Endodermal cell (in vitro differentiated cells): ENCODE measurements at regions not wholly inside any gene's neighbourhood (a gene's known extent, or its start where the extent isn't known, plus 50 kb on each side); places are given as distances from the start of the nearest gene placed in this dataset.

Source experiments
- DNase-seq: peaks from one replicate; pipeline ENCODE4 v3.0.0-alpha.2; 2017
- H3K27ac ChIP-seq: 2 replicates; pipeline ENCODE4 v1.5.1; 2013; ENCODE audit warnings: mild to moderate bottlenecking, low read depth, low read length, moderate library complexity
- H3K27me3 ChIP-seq: 2 replicates; pipeline ENCODE4 v1.6.1; 2013; ENCODE audit warnings: mild to moderate bottlenecking, low read length, moderate library complexity; ENCODE audit not compliant: insufficient read depth, control insufficient read depth, poor library complexity, severe bottlenecking
- H3K36me3 ChIP-seq: 2 replicates; pipeline ENCODE4 v1.7.0; 2013; ENCODE audit warnings: mild to moderate bottlenecking, low read length, moderate library complexity; ENCODE audit not compliant: control insufficient read depth, insufficient read depth
- H3K4me1 ChIP-seq: one replicate; pipeline ENCODE4 v1.7.0; 2013; ENCODE audit warnings: low read length; ENCODE audit not compliant: control insufficient read depth, insufficient read depth
- H3K4me3 ChIP-seq: 2 replicates; pipeline ENCODE4 v1.5.1; 2013; ENCODE audit warnings: mild to moderate bottlenecking, low read length, moderate library complexity
- H3K9ac ChIP-seq: 2 replicates; pipeline ENCODE4 v1.6.1; 2013; ENCODE audit warnings: mild to moderate bottlenecking, low read length, moderate library complexity; ENCODE audit not compliant: poor library complexity, severe bottlenecking; ENCODE audit errors: extremely low read depth
- H3K9me3 ChIP-seq: 2 replicates; pipeline ENCODE4 v1.6.1; 2013; ENCODE audit warnings: mild to moderate bottlenecking, low read length, moderate library complexity; ENCODE audit not compliant: control insufficient read depth
- H3K27ac Mint-ChIP-seq: 2 replicates; pipeline ENCODE4 v1.8.0; 2020; ENCODE audit warnings: mixed read lengths
- H3K27me3 Mint-ChIP-seq: 2 replicates; pipeline ENCODE4 v1.8.0; 2021; ENCODE audit warnings: mild to moderate bottlenecking, mixed read lengths; ENCODE audit not compliant: insufficient read depth
- H3K36me3 Mint-ChIP-seq: 2 replicates; pipeline ENCODE4 v1.8.0; 2020; ENCODE audit warnings: low read depth, mixed read lengths
- H3K4me1 Mint-ChIP-seq: 2 replicates; pipeline ENCODE4 v1.8.0; 2020; ENCODE audit warnings: mixed read lengths
- H3K4me3 Mint-ChIP-seq: 2 replicates; pipeline ENCODE4 v1.8.0; 2020; ENCODE audit warnings: mild to moderate bottlenecking, moderate library complexity, mixed read lengths
- H3K9me3 Mint-ChIP-seq: 2 replicates; pipeline ENCODE4 v1.8.0; 2020; ENCODE audit warnings: mild to moderate bottlenecking, mixed read lengths
- CTCF ChIP-seq: fragments of 200-600 bp; sonication (generic); conservative IDR thresholded peaks from 2 replicates; pipeline ENCODE4 v1.5.0; 2021; ENCODE audit warnings: antibody characterized with exemption, mild to moderate bottlenecking
- WGBS, 2 experiments: methylation state at CpG; one replicate each; pipeline versions ENCODE4 v1.1.5 to v1.1.7; 2013; ENCODE audit warnings: missing lambda C conversion rate in 2 of 2, mixed read lengths in 1 of 2; ENCODE audit not compliant: insufficient coverage in 1 of 2, insufficient read length in 1 of 2; 5-methylcytosine and 5-hydroxymethylcytosine counted together

GRCh38 chr6:1100269-1100668, 211.6 kb upstream of the FOXQ1 start:
- no peaks in the 10 kb centered on the region for H3K36me3 ChIP-seq
- H3K27ac Mint-ChIP-seq = no peak overlapping the region
- no peaks in the 10 kb centered on the region for H3K9me3 ChIP-seq
- no peak overlapping the region for H3K4me3 Mint-ChIP-seq
- H3K4me3 ChIP-seq = no peak overlapping the region
- no peaks in the 10 kb centered on the region for H3K36me3 Mint-ChIP-seq
- no peak overlapping the region for H3K27ac ChIP-seq
- H3K27me3 ChIP-seq = peaks cover 18% of the 10 kb centered on the region
- H3K4me1 Mint-ChIP-seq = peaks cover 21% of the 10 kb centered on the region
- no peaks in the 10 kb centered on the region for H3K9me3 Mint-ChIP-seq
- no peak for DNase-seq
- H3K4me1 ChIP-seq = peaks cover 5% of the 10 kb centered on the region
- no peak for TF ChIP-seq CTCF
- peaks cover 59% of the 10 kb centered on the region for H3K27me3 Mint-ChIP-seq
- WGBS, 2 experiments = 91 to 93% methylated on average over 4 to 8 of the region's 8 CpGs
- H3K9ac ChIP-seq = no peak overlapping the region

DNA sequence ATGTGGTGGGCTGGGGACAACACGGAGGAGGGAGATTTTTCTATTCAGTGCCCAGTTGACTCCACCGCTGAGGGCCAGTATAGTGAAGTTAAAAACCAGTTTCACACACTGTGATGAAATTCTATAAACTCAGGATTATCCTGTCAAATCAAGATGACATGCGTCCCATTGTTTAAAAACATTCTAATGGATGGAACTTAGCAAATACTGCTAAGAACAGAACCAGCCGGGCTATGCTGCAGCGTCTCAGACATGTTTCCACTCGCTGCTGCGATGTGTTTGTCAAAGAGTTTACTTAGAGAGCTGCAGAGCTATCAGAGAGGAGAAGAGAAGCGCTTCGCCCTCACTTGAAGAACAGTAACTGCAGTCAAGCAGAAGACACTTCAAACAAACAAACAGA, 212.6 kb upstream of the FOXQ1 start:
- Mint-ChIP-seq H3K27ac (no peak overlapping the region), H3K9me3 (no peaks in the 10 kb centered on the region), H3K36me3 (no peaks in the 10 kb centered on the region), H3K4me1 (peaks cover 11% of the 10 kb centered on the region), H3K27me3 (peaks cover 61% of the 10 kb centered on the region), H3K4me3 (no peak overlapping the region)
- H3K9ac ChIP-seq = no peak overlapping the region
- H3K9me3 ChIP-seq = no peaks in the 10 kb centered on the region
- no peaks in the 10 kb centered on the region for H3K36me3 ChIP-seq
- H3K27me3 ChIP-seq = peaks cover 18% of the 10 kb centered on the region
- WGBS, 2 experiments = 92 to 98% methylated on average over 4 to 9 of the region's 9 CpGs
- no peak for TF ChIP-seq CTCF
- DNase-seq = no peak
- peaks cover 5% of the 10 kb centered on the region for H3K4me1 ChIP-seq
- no peak overlapping the region for H3K27ac ChIP-seq
- H3K4me3 ChIP-seq = no peak overlapping the region

DNA sequence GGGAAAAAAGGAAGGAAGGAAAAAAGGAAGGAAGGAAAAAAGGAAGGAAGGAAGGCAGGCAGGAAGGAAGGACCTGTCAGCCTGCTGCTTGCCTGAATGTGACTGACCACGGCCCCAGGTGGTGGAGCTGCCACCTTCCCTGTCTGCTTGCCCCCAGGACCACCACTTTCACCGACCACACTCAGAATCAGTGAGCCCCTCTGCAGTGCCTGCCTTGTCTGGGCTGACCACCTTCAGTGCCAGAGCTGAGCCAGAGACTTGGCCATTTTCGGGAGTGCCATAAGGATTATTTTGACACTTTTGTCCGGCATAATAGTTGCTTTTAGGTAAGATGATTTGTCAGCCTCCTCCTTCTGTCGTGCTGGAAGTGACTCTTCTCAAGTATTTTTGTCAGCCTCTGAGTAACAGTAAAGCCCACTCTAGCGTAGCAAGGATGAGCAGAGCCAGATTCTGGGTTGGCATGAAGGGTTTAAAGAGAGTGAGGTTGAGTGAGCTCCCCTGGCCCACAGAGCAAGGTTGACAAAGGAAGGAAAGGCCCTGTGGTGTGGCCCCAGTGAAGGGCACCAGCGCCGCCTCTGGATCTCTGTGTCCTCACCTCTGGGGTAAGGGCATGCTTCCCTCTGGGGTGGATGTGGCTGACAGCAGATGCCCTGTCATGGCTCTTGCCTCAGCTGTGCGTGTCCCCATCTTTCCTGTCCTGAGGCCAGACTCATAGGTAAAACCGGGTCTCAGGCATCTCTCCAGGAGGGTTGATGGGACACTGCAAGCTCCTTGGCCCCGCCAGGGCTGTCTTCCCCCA, 214.7 kb upstream of the FOXQ1 start:
- Histone ChIP-seq H3K27me3 (peaks cover 17% of the 10 kb centered on the region), H3K27ac (no peak overlapping the region), H3K4me1 (no peaks in the 10 kb centered on the region), H3K9ac (no peak overlapping the region), H3K4me3 (no peak overlapping the region), H3K36me3 (no peaks in the 10 kb centered on the region), H3K9me3 (no peaks in the 10 kb centered on the region)
- H3K9me3 Mint-ChIP-seq = no peaks in the 10 kb centered on the region
- no peak for DNase-seq
- H3K4me1 Mint-ChIP-seq = peaks cover 5% of the 10 kb centered on the region
- 93 to 98% methylated on average over 7 to 11 of the region's 11 CpGs for WGBS, 2 experiments
- H3K4me3 Mint-ChIP-seq = no peak overlapping the region
- H3K27me3 Mint-ChIP-seq = peaks cover 47% of the 10 kb centered on the region
- TF ChIP-seq CTCF = no peak
- H3K27ac Mint-ChIP-seq = no peak overlapping the region
- no peaks in the 10 kb centered on the region for H3K36me3 Mint-ChIP-seq
